ENCODE measurements at regions not wholly inside any gene's neighbourhood (a gene's known extent, or its start where the extent isn't known, plus 50 kb on each side); places are given as distances from the start of the nearest gene placed in this dataset.

DNA sequence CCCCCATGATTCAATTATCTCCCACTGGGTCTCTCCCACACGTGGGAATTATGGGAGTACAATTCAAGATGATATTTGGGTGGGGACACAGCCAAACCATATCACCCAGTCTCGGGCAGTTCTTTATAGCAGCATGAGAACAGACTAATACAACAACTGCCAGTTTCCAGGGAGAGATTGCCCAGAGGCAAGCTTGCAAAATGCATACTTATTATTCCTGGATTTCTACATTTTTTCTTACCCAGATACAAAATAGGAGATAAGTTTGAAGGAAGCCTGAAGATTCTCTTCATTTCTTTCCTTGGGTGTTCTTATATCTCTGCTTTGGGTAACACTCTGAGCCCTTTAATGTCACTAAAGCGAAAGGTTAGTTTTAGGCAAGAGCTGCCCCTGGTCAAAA, 691.2 kb downstream of the TAF11L14 start:
- Histone ChIP-seq H3K9me3 (no peaks in the 10 kb centered on the region), H3K27ac (no peak overlapping the region), H3K4me1 (no peaks in the 10 kb centered on the region), H3K4me3 (no peak overlapping the region), H3K36me3 (no peaks in the 10 kb centered on the region), H3K27me3 (no peaks in the 10 kb centered on the region)
- in situ Hi-C loops (cut with MboI; ENCODE audit: low sequenced_read_pairs in 4 of 4), result no loop called here
- ATAC-seq, result no peak
- no peak for TF ChIP-seq POLR2A (IDR thresholded peaks at IDR 0.05)
- TF ChIP-seq, protein P1, sequence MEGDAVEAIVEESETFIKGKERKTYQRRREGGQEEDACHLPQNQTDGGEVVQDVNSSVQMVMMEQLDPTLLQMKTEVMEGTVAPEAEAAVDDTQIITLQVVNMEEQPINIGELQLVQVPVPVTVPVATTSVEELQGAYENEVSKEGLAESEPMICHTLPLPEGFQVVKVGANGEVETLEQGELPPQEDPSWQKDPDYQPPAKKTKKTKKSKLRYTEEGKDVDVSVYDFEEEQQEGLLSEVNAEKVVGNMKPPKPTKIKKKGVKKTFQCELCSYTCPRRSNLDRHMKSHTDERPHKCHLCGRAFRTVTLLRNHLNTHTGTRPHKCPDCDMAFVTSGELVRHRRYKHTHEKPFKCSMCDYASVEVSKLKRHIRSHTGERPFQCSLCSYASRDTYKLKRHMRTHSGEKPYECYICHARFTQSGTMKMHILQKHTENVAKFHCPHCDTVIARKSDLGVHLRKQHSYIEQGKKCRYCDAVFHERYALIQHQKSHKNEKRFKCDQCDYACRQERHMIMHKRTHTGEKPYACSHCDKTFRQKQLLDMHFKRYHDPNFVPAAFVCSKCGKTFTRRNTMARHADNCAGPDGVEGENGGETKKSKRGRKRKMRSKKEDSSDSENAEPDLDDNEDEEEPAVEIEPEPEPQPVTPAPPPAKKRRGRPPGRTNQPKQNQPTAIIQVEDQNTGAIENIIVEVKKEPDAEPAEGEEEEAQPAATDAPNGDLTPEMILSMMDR (IDR thresholded peaks at IDR 0.05 in 4 of 5, conservative IDR thresholded peaks at IDR 0.05 in 1 of 5), result no peak
- DNase-seq, result no peak
- intact Hi-C loops (cut with DNase I; ENCODE audit: low total_unique reads), result no loop called here

DNA sequence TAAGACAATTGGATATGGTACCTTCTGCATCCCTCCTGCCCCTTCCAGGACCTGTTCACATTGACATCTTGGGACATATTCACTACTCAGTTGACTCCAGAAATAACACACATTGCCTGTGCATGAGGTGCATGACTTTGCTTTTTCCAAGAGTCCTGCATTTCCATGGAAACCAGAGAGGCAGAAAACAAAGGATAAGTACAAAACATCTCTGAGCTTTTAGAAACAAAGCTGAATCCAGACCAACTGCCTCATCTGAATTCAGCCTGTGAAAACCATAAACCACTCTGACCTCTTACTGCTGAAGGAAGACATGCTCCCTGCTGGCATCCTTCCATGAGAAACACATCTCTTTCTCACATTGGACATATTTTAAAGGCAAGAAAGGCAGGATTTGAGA, 695.1 kb downstream of the TAF11L14 start:
- Histone ChIP-seq H3K27ac (no peak overlapping the region), H3K27me3 (no peaks in the 10 kb centered on the region), H3K36me3 (no peaks in the 10 kb centered on the region), H3K9me3 (no peaks in the 10 kb centered on the region), H3K4me3 (no peak overlapping the region), H3K4me1 (no peaks in the 10 kb centered on the region)
- TF ChIP-seq, protein P1 (IDR thresholded peaks at IDR 0.05 in 4 of 5, conservative IDR thresholded peaks at IDR 0.05 in 1 of 5), result no peak
- no peak for TF ChIP-seq POLR2A (IDR thresholded peaks at IDR 0.05)
- in situ Hi-C loops (cut with MboI; ENCODE audit: low sequenced_read_pairs in 4 of 4), result no loop called here
- intact Hi-C loops (cut with DNase I; ENCODE audit: low total_unique reads), result no loop called here
- DNase-seq, result no peak
- ATAC-seq, result no peak

DNA sequence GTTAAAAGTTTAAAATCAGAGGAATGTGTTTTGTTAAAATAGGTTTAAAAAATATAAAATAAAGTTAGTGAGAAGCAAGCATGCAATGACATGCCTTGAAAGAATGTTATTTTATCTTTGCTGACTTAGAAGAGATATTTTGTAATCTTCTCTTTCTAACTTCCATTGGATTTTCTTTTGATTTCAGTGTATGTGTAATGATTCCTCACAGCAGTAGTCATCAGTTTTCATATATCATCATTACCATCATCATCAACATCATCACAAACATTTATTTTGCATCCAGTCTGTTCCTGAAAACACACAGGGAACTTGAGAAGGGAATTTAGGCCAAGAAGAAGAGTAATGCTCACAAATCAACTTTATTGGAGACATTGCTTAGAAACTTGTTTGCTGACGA, 699.6 kb downstream of the TAF11L14 start:
- intact Hi-C loops (cut with DNase I; ENCODE audit: low total_unique reads), result no loop called here
- Histone ChIP-seq H3K4me1 (no peaks in the 10 kb centered on the region), H3K27me3 (no peaks in the 10 kb centered on the region), H3K9me3 (no peaks in the 10 kb centered on the region), H3K36me3 (no peaks in the 10 kb centered on the region), H3K4me3 (no peak overlapping the region), H3K27ac (no peak overlapping the region)
- ATAC-seq, result no peak
- TF ChIP-seq, protein P1 (IDR thresholded peaks at IDR 0.05 in 4 of 5, conservative IDR thresholded peaks at IDR 0.05 in 1 of 5), result no peak
- no peak for TF ChIP-seq POLR2A (IDR thresholded peaks at IDR 0.05)
- in situ Hi-C loops (cut with MboI; ENCODE audit: low sequenced_read_pairs in 4 of 4), result no loop called here
- no peak for DNase-seq

DNA sequence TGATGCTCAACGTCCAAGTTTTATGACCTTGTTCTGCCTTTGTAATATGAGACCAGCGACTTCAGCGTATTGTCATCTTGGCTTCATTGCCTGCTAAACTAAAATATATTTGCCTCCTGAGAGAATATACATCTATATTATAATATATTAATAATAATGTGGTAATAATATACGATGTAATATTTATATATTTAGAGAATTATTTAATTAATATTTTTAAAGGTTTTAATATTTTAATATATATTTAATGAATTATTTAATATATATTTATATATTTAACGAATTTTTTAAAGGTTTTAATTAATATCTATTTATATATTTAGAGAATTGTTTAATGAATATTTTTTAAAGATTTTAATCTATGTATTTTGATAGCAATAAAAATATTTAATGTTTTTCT, 700.7 kb downstream of the TAF11L14 start:
- Histone ChIP-seq H3K9me3 (no peaks in the 10 kb centered on the region), H3K27me3 (no peaks in the 10 kb centered on the region), H3K27ac (no peak overlapping the region), H3K36me3 (no peaks in the 10 kb centered on the region), H3K4me3 (no peak overlapping the region), H3K4me1 (no peaks in the 10 kb centered on the region)
- in situ Hi-C loops (cut with MboI; ENCODE audit: low sequenced_read_pairs in 4 of 4) (no loop called here), intact Hi-C loops (cut with DNase I; ENCODE audit: low total_unique reads) (no loop called here)
- TF ChIP-seq, protein P1 (IDR thresholded peaks at IDR 0.05 in 4 of 5, conservative IDR thresholded peaks at IDR 0.05 in 1 of 5), result no peak
- no peak for TF ChIP-seq POLR2A (IDR thresholded peaks at IDR 0.05)
- DNase-seq, result no peak
- no peak for ATAC-seq

DNA sequence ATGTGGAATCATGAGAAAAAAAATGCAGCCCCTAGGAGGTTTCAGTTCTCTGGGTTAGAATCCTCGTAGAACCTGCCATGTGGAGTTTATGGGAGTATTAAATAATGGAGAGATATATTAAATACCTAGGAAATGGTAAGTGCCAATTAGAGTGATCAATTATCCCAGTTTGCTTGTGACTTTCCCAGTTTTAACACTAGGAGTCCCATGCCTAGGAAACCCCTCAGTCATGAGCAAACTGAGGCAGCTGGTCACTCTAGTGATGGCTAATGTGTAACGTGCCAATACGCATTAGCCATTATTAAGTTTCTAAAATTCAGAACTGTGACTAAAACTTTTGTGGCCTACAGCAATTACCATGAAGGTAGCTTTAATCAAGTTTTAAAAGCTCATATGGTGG, 720.6 kb downstream of the TAF11L14 start:
- TF ChIP-seq, protein P1 (IDR thresholded peaks at IDR 0.05 in 4 of 5, conservative IDR thresholded peaks at IDR 0.05 in 1 of 5), result no peak
- no peak for TF ChIP-seq POLR2A (IDR thresholded peaks at IDR 0.05)
- intact Hi-C loops (cut with DNase I; ENCODE audit: low total_unique reads) (no loop called here), in situ Hi-C loops (cut with MboI; ENCODE audit: low sequenced_read_pairs in 4 of 4) (no loop called here)

More for the DNA sequence above, 720.6 kb downstream of the TAF11L14 start:
- no peak for ATAC-seq
- Histone ChIP-seq H3K9me3 (no peaks in the 10 kb centered on the region), H3K27ac (no peak overlapping the region), H3K4me3 (no peak overlapping the region), H3K27me3 (no peaks in the 10 kb centered on the region), H3K36me3 (no peaks in the 10 kb centered on the region), H3K4me1 (no peaks in the 10 kb centered on the region)
- DNase-seq, result no peak
